ENCODE measurements at regions not wholly inside any gene's neighbourhood (a gene's known extent, or its start where the extent isn't known, plus 50 kb on each side); places are given as distances from the start of the nearest gene placed in this dataset.

DNA sequence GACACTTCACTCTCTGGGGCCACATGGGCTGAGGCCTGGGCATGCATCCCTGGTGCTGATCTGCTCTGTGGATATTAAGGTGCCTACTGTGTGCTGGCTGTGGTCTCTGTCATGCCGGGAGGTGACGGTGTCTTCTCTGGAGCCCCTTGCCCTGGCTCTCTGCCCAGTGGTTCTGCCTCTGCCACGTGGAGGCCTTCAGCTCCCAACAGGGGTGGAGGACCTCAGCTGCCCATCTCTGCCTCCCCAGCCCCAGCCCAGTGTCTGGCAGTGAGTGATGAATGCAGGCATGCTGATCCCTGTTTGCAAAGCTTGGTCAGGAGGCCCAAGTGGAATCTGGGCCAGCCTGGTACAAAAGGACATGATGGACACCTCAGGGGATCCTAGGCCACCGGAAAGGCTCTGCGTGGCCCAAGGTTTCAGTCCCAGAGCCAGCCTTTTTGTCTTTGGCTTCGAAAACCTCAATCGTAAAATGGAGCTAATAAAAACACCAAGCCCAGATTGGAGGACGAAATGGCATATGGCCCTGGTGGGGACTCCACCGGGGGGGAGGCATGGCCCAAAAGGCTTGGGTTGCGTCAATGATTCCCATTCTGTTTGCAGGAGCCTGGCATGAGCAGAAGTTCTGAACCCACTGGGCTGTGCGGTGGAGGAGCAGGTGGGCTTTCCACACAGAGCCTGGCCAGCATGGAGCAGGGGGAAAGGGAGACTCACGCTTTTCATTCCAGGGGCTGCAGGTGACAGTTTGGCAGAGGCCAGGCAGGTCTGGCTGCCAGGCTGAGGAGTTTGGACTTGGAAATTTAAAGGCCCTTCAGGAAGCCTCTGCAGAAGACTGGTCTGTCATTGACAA, 54.7 kb upstream of the KLF13 start:
- TF ChIP-seq, protein P1, sequence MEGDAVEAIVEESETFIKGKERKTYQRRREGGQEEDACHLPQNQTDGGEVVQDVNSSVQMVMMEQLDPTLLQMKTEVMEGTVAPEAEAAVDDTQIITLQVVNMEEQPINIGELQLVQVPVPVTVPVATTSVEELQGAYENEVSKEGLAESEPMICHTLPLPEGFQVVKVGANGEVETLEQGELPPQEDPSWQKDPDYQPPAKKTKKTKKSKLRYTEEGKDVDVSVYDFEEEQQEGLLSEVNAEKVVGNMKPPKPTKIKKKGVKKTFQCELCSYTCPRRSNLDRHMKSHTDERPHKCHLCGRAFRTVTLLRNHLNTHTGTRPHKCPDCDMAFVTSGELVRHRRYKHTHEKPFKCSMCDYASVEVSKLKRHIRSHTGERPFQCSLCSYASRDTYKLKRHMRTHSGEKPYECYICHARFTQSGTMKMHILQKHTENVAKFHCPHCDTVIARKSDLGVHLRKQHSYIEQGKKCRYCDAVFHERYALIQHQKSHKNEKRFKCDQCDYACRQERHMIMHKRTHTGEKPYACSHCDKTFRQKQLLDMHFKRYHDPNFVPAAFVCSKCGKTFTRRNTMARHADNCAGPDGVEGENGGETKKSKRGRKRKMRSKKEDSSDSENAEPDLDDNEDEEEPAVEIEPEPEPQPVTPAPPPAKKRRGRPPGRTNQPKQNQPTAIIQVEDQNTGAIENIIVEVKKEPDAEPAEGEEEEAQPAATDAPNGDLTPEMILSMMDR (IDR thresholded peaks at IDR 0.05; ENCODE audit: borderline replicate concordance, insufficient read depth, low read depth, low read length), result no peak
- H3K4me3 ChIP-seq (ENCODE audit: low read depth, low read length), result no peak overlapping the region

DNA sequence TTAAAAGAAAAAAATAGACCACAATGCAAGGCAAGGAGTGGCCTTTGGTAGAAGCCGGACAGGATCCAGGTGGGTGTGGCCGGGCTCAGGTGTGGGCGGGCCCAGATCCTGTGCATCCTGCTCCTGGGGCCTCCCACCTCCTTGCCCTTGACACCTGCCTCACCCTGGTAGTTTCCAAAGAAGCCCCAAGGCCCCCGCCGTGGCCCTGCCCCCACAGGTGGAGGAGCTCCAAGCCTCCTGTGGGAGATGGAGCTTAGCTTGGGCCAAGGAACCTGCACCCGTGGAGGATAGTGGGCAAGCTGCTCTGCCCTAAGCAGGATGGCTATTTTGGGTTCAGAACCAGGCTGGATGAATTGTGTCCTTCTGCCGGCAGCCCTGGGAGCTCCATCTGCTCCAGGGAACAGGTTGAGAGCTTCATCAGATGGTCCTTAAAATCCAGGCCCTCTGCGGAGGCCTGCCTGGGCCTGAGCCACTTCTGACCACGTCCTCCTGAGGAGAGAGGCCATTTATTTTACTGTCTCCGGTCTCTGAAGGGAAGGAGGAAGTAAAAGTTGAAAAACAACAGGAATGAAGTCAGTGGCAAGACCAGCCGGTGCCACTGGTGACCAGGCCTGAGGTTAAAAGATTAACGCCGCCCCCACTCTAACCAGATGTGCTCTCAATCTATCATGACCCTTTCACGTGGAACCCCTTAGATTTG, 53.9 kb upstream of the KLF13 start:
- TF ChIP-seq, protein P1 (IDR thresholded peaks at IDR 0.05; ENCODE audit: borderline replicate concordance, insufficient read depth, low read depth, low read length), result no peak
- no peak overlapping the region for H3K4me3 ChIP-seq (ENCODE audit: low read depth, low read length)

DNA sequence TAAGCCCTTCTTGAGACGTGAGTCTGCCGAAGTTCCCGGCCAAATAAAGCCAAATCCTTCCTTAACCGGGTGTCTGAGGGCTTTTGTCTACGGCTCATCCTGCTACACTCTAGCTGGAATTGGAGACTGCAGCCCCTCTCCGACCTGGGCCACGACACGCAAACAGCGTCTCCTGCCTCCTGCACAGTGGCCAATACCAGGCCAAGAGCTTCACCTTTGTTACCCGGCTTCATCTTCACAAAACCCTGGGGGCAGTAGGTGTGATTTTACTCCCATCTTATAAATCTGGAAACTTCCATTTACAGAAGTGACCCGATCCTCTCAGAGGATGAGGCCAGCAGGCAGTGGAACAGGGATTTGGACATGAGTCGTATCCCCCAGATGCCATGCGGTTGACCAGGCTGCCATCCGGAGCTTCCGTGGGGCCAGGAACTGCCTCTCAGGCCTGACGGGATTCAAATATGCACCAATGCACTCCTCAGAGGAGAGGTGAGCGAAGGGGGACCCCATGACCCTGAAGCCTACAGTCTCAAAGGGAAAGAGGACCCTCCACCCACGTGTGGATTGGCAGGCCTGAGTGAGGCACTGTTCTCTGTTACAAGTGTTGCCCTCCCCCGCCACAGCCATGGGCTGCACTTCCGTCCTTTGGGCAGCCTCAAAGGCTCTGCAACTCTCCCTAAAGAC, 53.2 kb upstream of the KLF13 start:
- TF ChIP-seq, protein P1 (IDR thresholded peaks at IDR 0.05; ENCODE audit: borderline replicate concordance, insufficient read depth, low read depth, low read length), result no peak
- H3K4me3 ChIP-seq (ENCODE audit: low read depth, low read length), result no peak overlapping the region

DNA sequence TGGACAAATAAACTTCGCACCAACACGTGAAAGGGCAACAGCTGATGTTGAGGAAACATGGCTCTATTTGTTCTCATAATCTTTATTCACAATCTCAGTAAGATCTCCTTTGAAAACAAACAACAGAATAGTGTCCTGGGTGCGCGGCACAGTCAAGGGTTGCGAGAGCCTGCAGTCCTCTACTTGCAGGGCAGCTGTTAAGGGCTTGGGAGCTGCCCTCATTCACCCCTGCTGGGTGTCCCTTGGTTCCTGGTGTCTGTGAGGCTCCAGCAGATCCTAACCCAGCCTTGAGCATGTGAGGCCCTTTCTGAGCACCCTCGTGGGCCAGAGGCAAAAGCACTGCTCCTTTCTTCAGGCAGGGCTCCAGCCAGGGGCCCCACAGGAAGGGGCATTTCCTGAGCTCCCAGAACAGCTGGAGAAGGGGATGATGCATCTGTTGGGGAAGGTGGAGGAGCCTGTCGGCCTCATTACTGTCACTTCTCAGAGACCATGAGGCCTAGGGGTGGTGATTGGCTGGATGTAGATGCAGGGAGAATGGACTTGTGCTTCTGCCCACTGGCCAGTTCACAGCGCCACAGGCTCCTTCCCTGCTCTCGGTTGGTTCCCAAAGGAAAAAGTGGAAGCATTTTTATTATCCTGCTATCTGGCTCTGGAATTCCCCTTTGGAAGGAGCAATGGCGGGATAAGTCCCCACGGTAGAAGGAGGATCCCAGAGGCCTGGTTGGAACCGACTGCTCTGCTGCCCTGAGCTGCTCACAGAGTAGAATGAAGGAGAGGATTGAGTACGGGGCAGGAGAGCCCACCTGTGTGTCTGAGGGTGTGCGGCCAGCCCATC, 51.9 kb upstream of the KLF13 start:
- TF ChIP-seq, protein P1 (IDR thresholded peaks at IDR 0.05; ENCODE audit: borderline replicate concordance, insufficient read depth, low read depth, low read length), result no peak
- no peak overlapping the region for H3K4me3 ChIP-seq (ENCODE audit: low read depth, low read length)

DNA sequence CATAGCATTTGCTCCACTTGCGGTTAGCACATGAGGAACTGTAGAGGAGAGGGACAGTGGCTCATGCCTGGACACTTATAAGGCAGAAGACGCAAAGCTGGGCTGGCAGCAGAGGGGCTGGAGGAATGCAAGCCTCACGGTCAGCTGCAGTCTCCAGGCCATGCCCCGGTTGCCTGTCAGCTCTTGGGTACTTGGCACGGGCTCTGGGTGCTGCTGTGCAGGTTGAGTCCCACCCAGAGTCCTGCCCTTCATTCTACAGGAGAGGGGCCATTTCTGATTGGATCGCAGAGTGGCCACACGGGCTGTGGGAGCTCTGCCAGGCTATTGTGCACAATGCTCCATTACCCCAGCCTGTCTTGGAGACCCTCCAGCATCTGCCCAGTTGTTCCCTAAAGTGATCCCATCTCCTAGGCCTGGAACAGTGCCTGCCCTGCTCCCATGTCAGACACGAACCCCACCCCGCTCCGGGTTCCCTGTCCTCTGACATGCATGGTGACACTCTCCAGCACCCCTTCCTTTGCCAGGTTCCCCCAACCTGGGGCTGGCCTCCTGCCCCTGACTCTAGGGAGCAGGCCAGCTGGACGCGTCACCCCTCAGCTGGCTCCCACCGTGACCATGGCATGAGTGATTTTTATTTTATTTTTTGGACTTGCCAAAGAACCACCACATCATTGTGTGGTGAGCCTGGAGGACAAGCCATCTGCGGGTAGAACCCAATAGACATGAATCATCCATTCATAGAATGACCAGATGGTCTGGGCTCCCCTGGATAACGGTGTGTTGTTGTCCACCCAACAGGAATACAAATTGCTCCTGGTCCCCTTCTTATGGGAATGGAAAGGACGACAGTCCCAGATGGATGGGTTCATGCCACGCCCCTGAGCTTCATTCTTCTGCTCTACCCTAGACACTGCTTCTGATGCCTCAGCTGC, 51.0 kb upstream of the KLF13 start:
- no peak overlapping the region for H3K4me3 ChIP-seq (ENCODE audit: low read depth, low read length)
- TF ChIP-seq, protein P1 (IDR thresholded peaks at IDR 0.05; ENCODE audit: borderline replicate concordance, insufficient read depth, low read depth, low read length), result no peak
